MM.1S (cell line): ENCODE measurements at regions not wholly inside any gene's neighbourhood (a gene's known extent, or its start where the extent isn't known, plus 50 kb on each side); places are given as distances from the start of the nearest gene placed in this dataset.

Experiments used
- DNase-seq: peaks from one replicate; pipeline ENCODE4 v3.0.0-alpha.2; 2015
- H2AFZ ChIP-seq: fragments of 300-600 bp; sonication (generic); 2 replicates; pipeline ENCODE4 v1.6.0; 2016; ENCODE audit warnings: antibody characterized with exemption, low read length
- H3F3A ChIP-seq: fragments of 300-600 bp; sonication (generic); 2 replicates; pipeline ENCODE4 v1.6.1; 2016; ENCODE audit warnings: mild to moderate bottlenecking, antibody characterized with exemption, low read length, moderate library complexity, mixed read lengths; ENCODE audit not compliant: insufficient read depth
- H3K27ac ChIP-seq: fragments of 300-600 bp; sonication (generic); 2 replicates; pipeline ENCODE4 v1.5.1; 2016; ENCODE audit warnings: mild to moderate bottlenecking, low read length
- H3K27me3 ChIP-seq: fragments of 300-600 bp; sonication (generic); replicated peaks from 2 replicates; pipeline ENCODE4 v1.6.0; 2016; ENCODE audit warnings: low read length; ENCODE audit not compliant: insufficient read depth
- H3K36me3 ChIP-seq: fragments of 300-600 bp; sonication (generic); replicated peaks from 2 replicates; pipeline ENCODE4 v1.6.1; 2016; ENCODE audit warnings: mild to moderate bottlenecking, low read length, mixed read lengths; ENCODE audit not compliant: insufficient read depth
- H3K4me1 ChIP-seq: fragments of 300-600 bp; sonication (generic); 2 replicates; pipeline ENCODE4 v1.6.1; 2016; ENCODE audit warnings: low read length, mixed read lengths
- H3K4me2 ChIP-seq: fragments of 300-600 bp; sonication (generic); 2 replicates; pipeline ENCODE4 v1.6.0; 2016; ENCODE audit warnings: low read depth, low read length
- H3K4me3 ChIP-seq: fragments of 300-600 bp; sonication (generic); 2 replicates; pipeline ENCODE4 v1.5.1; 2016; ENCODE audit warnings: low read length, mixed read lengths
- H3K79me2 ChIP-seq: fragments of 300-600 bp; sonication (generic); 2 replicates; pipeline ENCODE4 v1.6.1; 2016; ENCODE audit warnings: mixed run types, low read length, mixed read lengths
- H3K9ac ChIP-seq: fragments of 300-600 bp; sonication (generic); 2 replicates; pipeline ENCODE4 v1.6.1; 2016; ENCODE audit warnings: low read length, mixed read lengths
- H3K9me2 ChIP-seq: fragments of 300-600 bp; sonication (generic); replicated peaks from 2 replicates; pipeline ENCODE4 v1.6.1; 2016; ENCODE audit warnings: mild to moderate bottlenecking, low read length, mixed read lengths; ENCODE audit not compliant: insufficient read depth
- H3K9me3 ChIP-seq: fragments of 300-600 bp; sonication (generic); replicated peaks from 2 replicates; pipeline ENCODE4 v1.6.1; 2016; ENCODE audit warnings: mild to moderate bottlenecking, low read length, mixed read lengths; ENCODE audit not compliant: insufficient read depth
- H4K20me1 ChIP-seq: fragments of 300-600 bp; sonication (generic); 2 replicates; pipeline ENCODE4 v1.6.1; 2016; ENCODE audit warnings: mild to moderate bottlenecking, low read length, moderate library complexity, mixed read lengths; ENCODE audit not compliant: insufficient read depth
- EZH2 ChIP-seq: fragments of 300-600 bp; sonication (generic); optimal IDR thresholded peaks from 2 replicates; pipeline ENCODE3; 2017; ENCODE audit warnings: low read depth, mild to moderate bottlenecking, antibody characterized with exemption, low read length, mixed read lengths
- EZH2phosphoT487 ChIP-seq: fragments of 300-600 bp; sonication (generic); IDR thresholded peaks from 2 replicates; pipeline ENCODE4 v1.6.1; 2018; ENCODE audit warnings: antibody characterized with exemption, low read length
- TF ChIP-seq, protein P1 (sequence below): fragments of 300-600 bp; sonication (generic); IDR thresholded peaks from 2 replicates; pipeline ENCODE4 v1.5.1; 2016; ENCODE audit warnings: antibody characterized with exemption, low read length, mixed read lengths

DNA sequence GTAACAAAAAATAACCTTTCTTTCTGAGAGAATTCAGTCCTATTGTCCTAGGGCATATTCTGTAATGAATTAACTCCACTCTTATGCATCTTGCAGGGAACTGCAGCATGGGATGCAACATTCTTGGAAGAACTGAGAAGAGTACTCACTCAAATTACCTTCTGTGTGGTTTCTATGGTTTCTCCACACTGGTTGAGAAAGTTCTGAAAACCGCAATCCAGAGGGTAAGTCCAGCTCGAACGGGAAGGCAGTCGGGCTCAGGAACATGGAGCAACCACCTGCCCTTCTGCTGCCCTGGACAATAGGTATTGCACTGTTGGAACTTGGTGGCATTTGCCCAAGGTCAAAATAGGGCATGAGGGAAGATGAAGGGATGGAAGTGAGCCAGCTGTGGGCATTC is 59.6 kb upstream of the CDK13 start:
- Histone ChIP-seq H4K20me1 (no peaks in the 10 kb centered on the region), H3K4me3 (no peak overlapping the region), H3K9me3 (no peaks in the 10 kb centered on the region), H3K27ac (no peak overlapping the region), H2AFZ (no peak overlapping the region), H3K4me2 (no peak overlapping the region), H3K36me3 (no peaks in the 10 kb centered on the region), H3K9ac (no peak overlapping the region), H3K4me1 (no peaks in the 10 kb centered on the region), H3K79me2 (no peaks in the 10 kb centered on the region), H3K27me3 (no peaks in the 10 kb centered on the region), H3K9me2 (no peaks in the 10 kb centered on the region), H3F3A (no peaks in the 10 kb centered on the region)
- TF ChIP-seq EZH2phosphoT487 (no peak), EZH2 (no peak)
- TF ChIP-seq, protein P1, sequence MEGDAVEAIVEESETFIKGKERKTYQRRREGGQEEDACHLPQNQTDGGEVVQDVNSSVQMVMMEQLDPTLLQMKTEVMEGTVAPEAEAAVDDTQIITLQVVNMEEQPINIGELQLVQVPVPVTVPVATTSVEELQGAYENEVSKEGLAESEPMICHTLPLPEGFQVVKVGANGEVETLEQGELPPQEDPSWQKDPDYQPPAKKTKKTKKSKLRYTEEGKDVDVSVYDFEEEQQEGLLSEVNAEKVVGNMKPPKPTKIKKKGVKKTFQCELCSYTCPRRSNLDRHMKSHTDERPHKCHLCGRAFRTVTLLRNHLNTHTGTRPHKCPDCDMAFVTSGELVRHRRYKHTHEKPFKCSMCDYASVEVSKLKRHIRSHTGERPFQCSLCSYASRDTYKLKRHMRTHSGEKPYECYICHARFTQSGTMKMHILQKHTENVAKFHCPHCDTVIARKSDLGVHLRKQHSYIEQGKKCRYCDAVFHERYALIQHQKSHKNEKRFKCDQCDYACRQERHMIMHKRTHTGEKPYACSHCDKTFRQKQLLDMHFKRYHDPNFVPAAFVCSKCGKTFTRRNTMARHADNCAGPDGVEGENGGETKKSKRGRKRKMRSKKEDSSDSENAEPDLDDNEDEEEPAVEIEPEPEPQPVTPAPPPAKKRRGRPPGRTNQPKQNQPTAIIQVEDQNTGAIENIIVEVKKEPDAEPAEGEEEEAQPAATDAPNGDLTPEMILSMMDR, result no peak
- no peak for DNase-seq

DNA sequence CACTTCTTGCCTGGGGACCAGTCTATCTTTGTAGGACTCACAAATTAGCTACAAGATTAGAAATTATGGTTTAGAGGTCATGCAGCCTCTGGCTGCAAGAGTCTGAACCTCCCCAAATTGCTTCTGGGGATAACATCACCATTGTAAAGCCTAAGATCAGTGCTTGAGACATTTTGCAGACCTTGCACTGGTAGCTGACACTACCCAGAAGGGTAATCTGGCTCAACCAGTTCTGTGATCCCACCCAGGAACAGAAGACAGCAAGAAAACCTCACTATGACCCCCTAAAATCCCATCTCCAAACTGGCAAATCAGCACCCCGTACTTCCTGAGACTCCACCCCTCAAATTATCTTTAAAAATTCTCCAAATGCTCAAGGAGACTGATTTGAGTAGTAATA is 58.2 kb upstream of the CDK13 start:
- H3K4me3 ChIP-seq, result no peak overlapping the region
- H3K36me3 ChIP-seq, result no peaks in the 10 kb centered on the region
- H3K9me2 ChIP-seq, result no peaks in the 10 kb centered on the region
- H3K4me2 ChIP-seq, result no peak overlapping the region
- H3K4me1 ChIP-seq, result no peaks in the 10 kb centered on the region
- H2AFZ ChIP-seq, result no peak overlapping the region
- H3K79me2 ChIP-seq, result no peaks in the 10 kb centered on the region
- no peaks in the 10 kb centered on the region for H4K20me1 ChIP-seq
- DNase-seq, result no peak
- no peaks in the 10 kb centered on the region for H3F3A ChIP-seq
- H3K27me3 ChIP-seq, result no peaks in the 10 kb centered on the region
- H3K9ac ChIP-seq, result no peak overlapping the region
- H3K9me3 ChIP-seq, result no peaks in the 10 kb centered on the region
- no peak overlapping the region for H3K27ac ChIP-seq
- no peak for TF ChIP-seq EZH2
- TF ChIP-seq EZH2phosphoT487, result no peak
- TF ChIP-seq, protein P1, result no peak

DNA sequence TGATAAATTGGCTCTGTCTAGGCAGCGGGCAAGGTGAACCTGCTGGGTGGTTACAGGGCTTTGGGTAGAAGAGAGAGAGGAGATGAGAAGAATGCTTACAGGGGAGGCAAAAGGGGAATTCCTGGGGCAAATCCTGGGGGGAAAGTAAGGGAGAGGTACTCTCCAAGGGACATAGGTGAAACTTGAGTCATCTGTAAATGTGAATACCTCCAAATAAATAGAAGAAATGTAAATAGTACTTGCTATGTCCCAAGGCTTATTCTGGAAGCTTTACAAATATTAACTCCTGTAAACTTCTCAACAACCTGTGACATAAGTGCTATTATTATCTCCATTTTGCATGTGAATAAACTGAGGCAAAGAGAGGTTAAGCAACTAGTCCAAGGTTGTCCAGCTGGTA is 57.7 kb upstream of the CDK13 start:
- Histone ChIP-seq H3K4me1 (no peaks in the 10 kb centered on the region), H3K9ac (no peak overlapping the region), H4K20me1 (no peaks in the 10 kb centered on the region), H3K4me3 (no peak overlapping the region), H3K27me3 (no peaks in the 10 kb centered on the region), H3K4me2 (no peak overlapping the region), H3K9me3 (no peaks in the 10 kb centered on the region), H3F3A (no peaks in the 10 kb centered on the region), H3K9me2 (no peaks in the 10 kb centered on the region), H2AFZ (no peak overlapping the region), H3K27ac (no peak overlapping the region), H3K36me3 (no peaks in the 10 kb centered on the region), H3K79me2 (no peaks in the 10 kb centered on the region)
- no peak for DNase-seq
- TF ChIP-seq EZH2phosphoT487, result no peak
- TF ChIP-seq, protein P1, result no peak
- no peak for TF ChIP-seq EZH2

DNA sequence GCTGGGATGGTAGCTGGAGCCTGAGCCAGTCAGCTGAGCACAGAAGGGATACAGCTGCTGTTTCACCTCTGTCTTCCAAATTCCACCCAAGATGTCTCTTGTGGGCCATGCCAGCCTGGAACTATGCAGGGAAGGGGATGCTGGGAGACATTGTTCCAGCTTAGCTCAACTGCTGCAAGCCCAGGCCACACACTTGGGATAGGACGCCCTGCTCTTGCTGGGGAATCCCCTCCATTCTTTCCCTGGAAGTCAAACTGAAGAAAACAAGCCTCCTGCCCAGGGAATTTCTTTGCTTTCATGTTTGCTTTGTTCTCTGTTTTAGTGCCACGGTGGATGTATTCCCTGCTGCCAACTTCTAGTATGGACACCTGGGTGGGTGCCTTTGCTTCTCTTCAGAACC is 55.2 kb upstream of the CDK13 start:
- no peak overlapping the region for H3K4me2 ChIP-seq
- no peaks in the 10 kb centered on the region for H4K20me1 ChIP-seq
- H3K9me3 ChIP-seq, result no peaks in the 10 kb centered on the region
- H3K36me3 ChIP-seq, result no peaks in the 10 kb centered on the region
- no peaks in the 10 kb centered on the region for H3K27me3 ChIP-seq
- H3K27ac ChIP-seq, result no peak overlapping the region
- no peaks in the 10 kb centered on the region for H3F3A ChIP-seq
- no peak for DNase-seq
- TF ChIP-seq EZH2, result no peak
- TF ChIP-seq, protein P1, result no peak
- no peaks in the 10 kb centered on the region for H3K79me2 ChIP-seq
- no peaks in the 10 kb centered on the region for H3K4me1 ChIP-seq
- H3K9ac ChIP-seq, result no peak overlapping the region
- H2AFZ ChIP-seq, result no peak overlapping the region
- H3K9me2 ChIP-seq, result no peaks in the 10 kb centered on the region
- H3K4me3 ChIP-seq, result no peak overlapping the region
